Activated CD4-positive, alpha-beta memory T cell treated with anti-CD3 and anti-CD28 coated beads for 36 hours (primary cell): ENCODE measurements at regions not wholly inside any gene's neighbourhood (a gene's known extent, or its start where the extent isn't known, plus 50 kb on each side); places are given as distances from the start of the nearest gene placed in this dataset.
"Not testable (repeated sequence)": the region's sequence is repeated elsewhere in the genome, so short reads cannot be mapped to it uniquely, and the experiment has no call there.

ENCODE experiments used
- CTCF ChIA-PET: fragments of 350-600 bp; sonication (Branson Sonifier 250); formaldehyde crosslinking; loops from one replicate; lab custom pipeline; 2021; ENCODE audit warnings: antibody characterized with exemption, inconsistent platforms; lab: Charles Lee
- POLR2A ChIA-PET: fragments of 350-600 bp; sonication (Branson Sonifier 250); formaldehyde crosslinking; loops from one replicate; lab custom pipeline; 2021; ENCODE audit warnings: antibody characterized with exemption; lab: Charles Lee
- DNase-seq: peaks from one replicate; pipeline ENCODE4 v3.0.0-alpha.2; 2020
- H3K27ac Mint-ChIP-seq: one replicate; pipeline ENCODE4 v1.8.0; 2021; ENCODE audit warnings: mixed read lengths
- H3K27me3 Mint-ChIP-seq: one replicate; pipeline ENCODE4 v1.8.0; 2021; ENCODE audit warnings: mixed read lengths
- H3K36me3 Mint-ChIP-seq: one replicate; pipeline ENCODE4 v1.8.0; 2021; ENCODE audit warnings: mixed read lengths
- H3K4me1 Mint-ChIP-seq: one replicate; pipeline ENCODE4 v1.8.0; 2021; ENCODE audit warnings: low read depth, mixed read lengths
- H3K4me3 Mint-ChIP-seq: one replicate; pipeline ENCODE4 v1.8.0; 2021; ENCODE audit warnings: mild to moderate bottlenecking, mixed read lengths
- H3K9me3 Mint-ChIP-seq: one replicate; pipeline ENCODE4 v1.8.0; 2021; ENCODE audit warnings: mixed read lengths
- intact Hi-C: fragments of 100-400 bp; cut with micrococcal nuclease; formaldehyde crosslinking; loops from one replicate; pipeline ENCODE4 v1.15.1; 2023

DNA sequence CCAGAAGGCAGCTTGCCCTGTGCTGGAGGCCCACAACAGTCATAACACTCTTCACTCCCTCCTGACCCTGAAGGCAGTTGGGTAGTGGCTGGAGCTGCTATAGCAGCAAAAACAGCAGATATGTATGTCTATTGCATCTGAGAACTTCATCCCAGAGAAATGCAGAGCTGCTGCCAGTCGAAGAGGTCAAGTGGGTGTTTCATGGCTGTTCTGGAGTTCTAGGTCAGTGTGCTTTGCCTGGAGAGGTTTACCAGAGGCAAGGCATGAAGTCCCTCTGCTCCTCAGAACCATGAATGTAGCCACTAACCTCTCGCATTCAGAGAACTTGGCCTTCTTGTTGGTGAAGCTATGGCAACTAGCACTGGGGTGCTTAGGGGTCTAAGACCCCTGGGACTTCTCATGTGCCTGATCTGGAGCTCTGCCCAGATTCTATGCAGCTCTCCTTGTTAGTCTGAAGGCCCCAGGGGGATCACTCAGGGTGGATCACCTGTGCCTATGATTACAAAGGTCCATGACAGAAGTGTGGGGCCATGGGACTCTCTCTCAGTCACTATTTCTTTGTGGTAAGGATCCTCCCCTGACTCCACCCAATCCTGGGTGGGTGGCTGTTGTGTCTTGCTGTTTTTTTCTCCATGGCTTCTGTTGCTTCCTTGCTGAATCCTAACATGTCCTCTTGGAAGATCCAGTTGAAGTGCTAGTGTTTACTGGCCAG lies 637.7 kb upstream of the TPTE start:
- H3K27ac Mint-ChIP-seq, H3K36me3 Mint-ChIP-seq, H3K4me3 Mint-ChIP-seq, H3K4me1 Mint-ChIP-seq, intact Hi-C loops, H3K27me3 Mint-ChIP-seq, POLR2A ChIA-PET, DNase-seq, CTCF ChIA-PET: not testable (repeated sequence)
- H3K9me3 Mint-ChIP-seq, result peaks cover 30% of the 10 kb centered on the region

DNA sequence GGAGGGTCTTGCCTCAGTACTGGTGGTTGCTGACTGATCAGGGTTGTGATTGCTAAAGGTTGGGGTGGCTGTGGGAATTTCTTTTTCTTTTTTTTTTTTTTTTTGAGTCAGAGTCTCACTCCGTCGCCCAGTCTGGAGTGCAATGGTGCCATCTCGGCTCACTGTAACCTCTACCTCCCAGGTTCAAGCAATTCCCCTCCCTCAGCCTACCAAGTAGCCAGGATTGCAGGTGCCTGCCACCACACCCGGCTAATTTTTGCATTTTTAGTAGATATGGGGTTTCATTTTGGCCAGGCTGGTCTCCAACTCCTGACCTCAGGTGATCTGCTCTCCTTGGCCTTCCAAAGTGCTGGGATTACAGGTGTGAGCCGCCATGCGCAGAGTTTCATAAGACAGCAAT lies 632.9 kb upstream of the TPTE start:
- DNase-seq, H3K27ac Mint-ChIP-seq, POLR2A ChIA-PET, H3K4me1 Mint-ChIP-seq, CTCF ChIA-PET, intact Hi-C loops, H3K36me3 Mint-ChIP-seq, H3K27me3 Mint-ChIP-seq, H3K4me3 Mint-ChIP-seq: not testable (repeated sequence)
- peaks cover 22% of the 10 kb centered on the region for H3K9me3 Mint-ChIP-seq

DNA sequence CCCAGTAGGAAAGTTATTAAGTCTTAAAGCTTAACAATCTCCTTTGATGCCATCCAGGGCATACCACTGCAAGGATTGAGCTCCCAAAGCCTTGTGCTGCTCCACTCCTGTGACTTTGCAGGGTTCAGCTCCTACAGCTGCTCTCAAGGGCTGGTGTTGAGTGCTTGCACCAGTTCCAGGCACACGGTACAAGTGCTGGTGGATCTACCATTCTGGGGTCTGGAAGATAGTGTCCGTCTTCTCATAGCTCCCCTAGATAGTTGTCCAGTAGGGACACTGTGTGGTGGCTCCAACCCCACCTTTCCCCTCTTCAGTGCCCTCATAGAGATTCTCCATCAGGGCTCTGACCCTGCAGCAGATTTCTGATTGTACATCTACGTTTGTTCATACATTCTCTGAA lies 617.8 kb upstream of the TPTE start:
- DNase-seq, H3K27ac Mint-ChIP-seq, H3K4me1 Mint-ChIP-seq, CTCF ChIA-PET, H3K4me3 Mint-ChIP-seq, H3K36me3 Mint-ChIP-seq, H3K27me3 Mint-ChIP-seq, intact Hi-C loops, POLR2A ChIA-PET: not testable (repeated sequence)
- H3K9me3 Mint-ChIP-seq, result peaks cover 16% of the 10 kb centered on the region

DNA sequence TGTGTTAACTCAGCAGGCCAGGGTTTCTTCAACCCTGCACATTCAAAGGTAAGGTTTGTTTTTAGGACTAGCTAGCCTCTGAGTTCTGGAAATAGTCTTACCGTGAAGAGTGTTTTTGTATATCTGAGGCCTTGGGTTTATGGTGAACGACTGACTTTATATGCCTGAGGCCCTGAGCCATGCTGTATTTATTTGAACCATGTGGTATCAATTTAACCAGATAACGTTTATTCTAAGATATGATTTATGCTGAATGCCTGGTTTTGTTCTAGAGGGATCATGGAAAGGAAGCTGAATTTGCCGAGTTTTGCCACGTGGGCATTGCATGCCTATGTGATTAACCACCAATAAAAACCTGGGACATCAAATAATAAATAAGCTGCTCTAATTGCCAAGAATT lies 607.2 kb upstream of the TPTE start:
- H3K27ac Mint-ChIP-seq, H3K27me3 Mint-ChIP-seq, POLR2A ChIA-PET, CTCF ChIA-PET, H3K36me3 Mint-ChIP-seq, DNase-seq, intact Hi-C loops, H3K4me1 Mint-ChIP-seq, H3K4me3 Mint-ChIP-seq: not testable (repeated sequence)
- peaks cover 16% of the 10 kb centered on the region for H3K9me3 Mint-ChIP-seq

DNA sequence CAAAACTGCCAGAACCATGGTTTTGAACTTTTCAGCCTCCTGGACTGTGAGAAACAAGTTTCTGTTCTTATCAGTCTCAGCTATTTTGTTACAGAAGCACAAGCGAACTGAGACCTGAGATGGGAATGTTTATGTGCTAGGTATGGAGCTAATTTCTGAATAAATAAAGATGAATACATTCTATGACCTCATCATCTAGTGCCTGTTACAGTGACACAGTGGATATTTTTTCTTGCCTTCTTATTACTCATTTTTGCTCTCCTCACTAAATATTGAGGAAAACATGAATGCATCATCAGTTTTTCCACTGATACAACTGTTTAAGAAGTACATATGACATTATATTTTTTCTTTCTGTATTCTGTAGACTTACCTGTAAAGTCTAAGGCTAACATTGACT lies 601.9 kb upstream of the TPTE start:
- peaks cover 14% of the 10 kb centered on the region for H3K9me3 Mint-ChIP-seq
- H3K4me3 Mint-ChIP-seq, H3K27ac Mint-ChIP-seq, H3K36me3 Mint-ChIP-seq, CTCF ChIA-PET, H3K4me1 Mint-ChIP-seq, DNase-seq, POLR2A ChIA-PET, H3K27me3 Mint-ChIP-seq, intact Hi-C loops: not testable (repeated sequence)

DNA sequence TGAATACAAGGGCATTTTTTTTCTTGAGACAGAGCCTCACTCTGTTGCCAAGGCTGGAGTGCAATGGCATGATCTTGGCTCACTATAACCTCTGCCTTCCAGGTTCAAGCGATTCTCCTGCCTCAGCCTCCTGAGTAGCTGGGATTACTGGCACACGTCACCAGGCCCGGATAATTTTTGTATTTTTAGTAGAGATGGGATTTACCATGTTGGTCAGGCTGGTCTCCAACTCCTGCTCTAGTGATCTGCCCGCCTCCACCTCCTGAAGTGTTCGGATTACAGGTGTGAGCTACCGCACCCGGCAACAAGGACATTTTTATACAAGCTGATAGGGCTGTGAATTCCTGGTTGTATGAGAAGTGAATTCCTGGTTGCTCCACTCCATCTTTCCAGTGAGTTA lies 577.7 kb upstream of the TPTE start:
- intact Hi-C loops, H3K4me1 Mint-ChIP-seq: not testable (repeated sequence)
- peaks cover 51% of the 10 kb centered on the region for H3K9me3 Mint-ChIP-seq

DNA sequence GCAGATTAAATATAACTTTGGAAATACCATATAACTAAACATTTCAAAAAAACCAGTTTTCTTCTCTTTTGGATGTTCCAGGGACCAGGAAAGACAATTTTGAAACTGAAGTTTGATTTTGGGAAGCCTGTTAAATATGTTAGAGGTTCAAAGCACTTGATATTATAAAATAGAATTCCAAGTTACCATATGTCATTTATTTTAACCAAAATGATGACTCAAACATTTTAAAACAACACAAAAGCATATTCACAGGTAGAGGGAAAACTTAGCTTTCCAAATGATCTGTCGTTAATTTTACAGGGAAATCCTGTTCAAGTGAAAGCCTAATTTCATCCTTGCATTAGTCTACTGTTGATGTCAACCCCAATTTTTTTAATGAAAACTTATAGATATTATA lies 575.3 kb upstream of the TPTE start:
- POLR2A ChIA-PET, H3K4me1 Mint-ChIP-seq, H3K27me3 Mint-ChIP-seq, H3K4me3 Mint-ChIP-seq, intact Hi-C loops, H3K27ac Mint-ChIP-seq, CTCF ChIA-PET, H3K36me3 Mint-ChIP-seq, DNase-seq: not testable (repeated sequence)
- H3K9me3 Mint-ChIP-seq, result peaks cover 59% of the 10 kb centered on the region

More for the DNA sequence above, 577.7 kb upstream of the TPTE start:
- H3K27me3 Mint-ChIP-seq, CTCF ChIA-PET, H3K4me3 Mint-ChIP-seq, H3K36me3 Mint-ChIP-seq, POLR2A ChIA-PET, DNase-seq, H3K27ac Mint-ChIP-seq: not testable (repeated sequence)

DNA sequence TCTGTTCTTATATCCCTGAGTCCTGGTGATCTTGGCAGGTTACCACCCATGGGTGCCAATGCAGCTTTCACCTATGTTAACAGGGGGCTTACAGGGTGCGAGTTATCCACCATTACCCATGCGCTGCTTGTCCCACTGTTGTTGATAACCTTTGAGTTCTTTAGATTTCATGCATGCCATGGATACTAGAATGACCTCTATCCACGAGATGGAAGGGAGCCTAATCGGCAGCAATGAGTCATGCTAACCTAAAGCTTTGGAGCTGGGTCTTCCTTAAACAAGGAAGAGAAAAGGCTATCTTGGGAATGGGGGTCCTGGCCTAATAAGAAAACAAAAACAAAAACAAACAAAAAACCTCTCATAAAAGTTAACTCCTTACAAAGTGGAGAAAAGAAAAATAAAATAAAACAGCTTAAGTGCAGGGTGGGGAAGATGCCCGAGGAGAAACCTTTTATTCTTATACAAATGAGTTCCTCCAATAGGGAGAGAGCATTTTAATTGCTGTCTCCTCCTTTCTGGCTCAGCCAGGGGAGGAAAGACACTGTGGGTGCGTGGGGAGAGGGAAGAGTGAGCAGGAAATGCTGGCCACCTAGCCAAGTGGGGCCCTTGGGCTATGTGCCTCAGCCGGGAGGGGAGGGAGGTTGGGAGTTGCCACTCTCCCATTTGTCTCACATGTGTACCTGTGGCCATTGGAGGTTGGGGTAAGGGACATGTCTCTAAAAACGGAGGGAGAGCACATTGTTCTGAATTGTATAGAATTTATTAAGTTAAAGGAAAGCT lies 571.7 kb upstream of the TPTE start:
- H3K4me1 Mint-ChIP-seq, H3K4me3 Mint-ChIP-seq, H3K36me3 Mint-ChIP-seq, DNase-seq, POLR2A ChIA-PET, H3K27ac Mint-ChIP-seq, intact Hi-C loops, H3K27me3 Mint-ChIP-seq, CTCF ChIA-PET: not testable (repeated sequence)
- peaks cover 40% of the 10 kb centered on the region for H3K9me3 Mint-ChIP-seq

DNA sequence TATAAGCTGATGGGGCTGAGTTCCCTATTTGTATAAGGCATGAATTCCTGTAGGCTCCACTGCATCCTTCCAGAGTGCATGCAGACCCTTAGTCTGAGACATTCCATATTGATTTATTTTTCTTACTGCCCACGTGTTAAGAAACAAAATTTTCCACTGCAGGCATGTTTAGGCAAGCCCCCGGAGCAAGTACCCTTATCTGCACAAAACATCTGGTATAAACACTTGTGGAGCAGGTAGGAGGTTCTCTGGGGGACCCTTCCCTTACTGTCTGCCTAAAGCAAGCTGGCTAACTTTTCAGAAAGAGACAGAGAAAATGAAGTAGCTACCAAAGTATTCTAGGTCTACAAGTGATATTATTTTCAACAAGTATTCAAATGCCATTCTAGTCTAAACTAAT lies 571.0 kb upstream of the TPTE start:
- H3K4me3 Mint-ChIP-seq, DNase-seq, H3K27ac Mint-ChIP-seq, H3K36me3 Mint-ChIP-seq, H3K27me3 Mint-ChIP-seq, H3K4me1 Mint-ChIP-seq, CTCF ChIA-PET, POLR2A ChIA-PET, intact Hi-C loops: not testable (repeated sequence)
- H3K9me3 Mint-ChIP-seq, result peaks cover 34% of the 10 kb centered on the region

DNA sequence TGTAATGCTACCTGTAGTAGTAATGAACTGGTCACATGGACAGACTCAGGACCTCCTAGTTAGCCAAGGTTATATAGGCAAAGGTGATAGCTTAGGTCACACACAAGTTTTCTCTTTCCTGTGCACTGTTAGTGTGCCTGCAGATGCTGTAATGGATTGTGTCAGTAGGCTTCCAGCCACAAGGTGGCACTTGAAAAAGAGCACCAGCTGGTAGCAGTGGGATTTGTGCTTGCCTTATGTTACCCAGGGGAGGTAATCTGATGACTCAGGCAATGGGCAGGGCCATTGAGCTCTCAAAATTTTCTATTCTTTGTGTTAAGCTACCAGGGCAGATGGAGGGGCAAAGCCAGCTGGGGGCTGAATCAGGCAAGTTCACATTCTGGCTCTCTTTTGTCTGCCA lies 562.6 kb upstream of the TPTE start:
- peaks cover 10% of the 10 kb centered on the region for H3K9me3 Mint-ChIP-seq
- CTCF ChIA-PET, intact Hi-C loops, DNase-seq, H3K4me1 Mint-ChIP-seq, H3K27me3 Mint-ChIP-seq, H3K4me3 Mint-ChIP-seq, H3K27ac Mint-ChIP-seq, H3K36me3 Mint-ChIP-seq, POLR2A ChIA-PET: not testable (repeated sequence)

DNA sequence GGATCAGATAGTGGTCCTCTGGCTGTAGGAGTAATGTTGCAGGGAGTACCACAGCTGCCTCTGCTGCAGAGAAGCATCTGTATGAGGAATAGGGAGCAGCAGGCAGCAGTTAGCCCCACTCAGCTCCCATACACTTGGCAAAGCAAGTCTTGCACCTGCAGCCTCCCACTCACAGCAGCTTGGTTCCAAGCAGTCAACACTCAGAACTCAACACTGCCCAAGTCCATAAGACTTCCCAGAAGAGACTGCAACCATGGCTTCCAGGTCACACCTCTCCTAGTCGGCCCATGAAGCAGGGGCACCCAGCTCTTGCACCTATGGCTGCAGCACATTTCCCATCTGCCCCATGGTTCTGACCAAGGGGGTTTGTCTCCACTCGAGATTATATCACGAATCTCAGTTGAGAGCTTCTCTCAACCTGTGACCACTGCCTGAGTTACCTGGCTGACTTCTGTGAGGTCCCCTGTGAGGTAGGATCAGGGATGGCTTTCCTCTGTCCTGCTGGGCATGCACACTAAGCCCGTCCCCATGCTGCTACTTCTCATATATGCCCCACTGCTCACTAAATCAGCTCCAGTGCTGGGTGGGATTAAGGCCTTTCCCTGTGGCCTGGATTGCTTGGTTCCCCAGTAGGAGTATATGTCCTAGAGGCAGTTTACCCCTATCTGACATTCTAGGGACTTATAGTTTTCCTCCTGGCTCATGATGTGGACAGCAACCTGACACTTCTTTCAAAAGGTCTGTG lies 562.0 kb upstream of the TPTE start:
- intact Hi-C loops, DNase-seq, POLR2A ChIA-PET, H3K36me3 Mint-ChIP-seq, H3K27ac Mint-ChIP-seq, CTCF ChIA-PET, H3K4me1 Mint-ChIP-seq, H3K27me3 Mint-ChIP-seq, H3K4me3 Mint-ChIP-seq: not testable (repeated sequence)
- H3K9me3 Mint-ChIP-seq, result peaks cover 11% of the 10 kb centered on the region

DNA sequence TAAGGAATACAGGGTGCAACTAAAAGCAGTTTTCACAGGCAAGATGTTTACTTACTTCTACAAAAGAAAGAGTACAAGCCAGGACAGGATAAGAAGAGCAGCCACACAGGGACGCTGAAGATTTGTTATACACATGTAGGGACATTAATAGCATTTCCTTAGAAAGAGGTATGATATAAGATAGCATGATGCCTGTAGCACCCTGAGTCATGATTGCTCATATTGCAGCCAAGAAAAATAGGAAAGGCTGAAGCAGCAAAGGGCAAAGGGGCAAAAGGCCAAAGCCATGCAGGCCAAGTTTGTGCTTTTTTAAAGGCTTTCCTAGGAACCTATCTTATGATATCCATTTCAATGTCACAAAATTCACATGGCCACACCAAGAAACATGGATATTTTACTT lies 552.0 kb upstream of the TPTE start:
- H3K27me3 Mint-ChIP-seq, DNase-seq, CTCF ChIA-PET, H3K27ac Mint-ChIP-seq, H3K4me1 Mint-ChIP-seq, H3K36me3 Mint-ChIP-seq, H3K4me3 Mint-ChIP-seq, POLR2A ChIA-PET, intact Hi-C loops: not testable (repeated sequence)
- peaks cover 16% of the 10 kb centered on the region for H3K9me3 Mint-ChIP-seq
